ENCODE measurements at regions not wholly inside any gene's neighbourhood (a gene's known extent, or its start where the extent isn't known, plus 50 kb on each side); places are given as distances from the start of the nearest gene placed in this dataset.
"Not testable (repeated sequence)": the region's sequence is repeated elsewhere in the genome, so short reads cannot be mapped to it uniquely, and the experiment has no call there.

DNA sequence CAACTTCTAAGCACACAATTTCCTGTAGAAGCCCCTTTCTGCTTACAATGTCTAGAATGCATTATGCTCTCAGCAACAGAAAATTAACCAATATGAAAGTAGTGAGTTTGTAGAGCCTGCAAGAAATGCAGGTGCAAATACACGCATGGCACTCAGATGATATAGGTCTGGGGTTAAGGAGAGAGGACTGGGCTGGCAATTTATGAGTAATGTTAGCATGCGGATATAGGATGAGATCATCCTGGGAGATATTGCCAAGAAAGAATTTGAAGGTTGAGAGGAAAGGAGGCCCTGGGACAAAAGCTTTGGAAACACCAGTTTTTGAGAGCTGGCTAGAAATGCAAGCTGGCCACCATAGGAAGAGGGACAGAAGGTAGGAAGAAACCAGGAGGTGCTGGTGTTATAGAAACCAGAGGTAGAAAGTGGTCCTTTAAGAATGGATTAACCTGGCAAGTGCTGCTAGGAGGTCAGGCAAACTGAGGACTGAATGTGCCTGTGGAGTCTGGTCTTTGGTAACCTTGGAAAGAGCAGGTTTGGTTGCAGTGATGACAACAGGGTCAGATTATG is 183.2 kb upstream of the MYLIP start:
- Histone ChIP-seq H3K27ac (ENCODE audit: low read length) (no peak overlapping the region), H3K4me3 (ENCODE audit: low read length in 2 of 2) (no peak overlapping the region), H3K9me3 (ENCODE audit: control insufficient read depth in 2 of 2, low read length in 2 of 2) (no peaks in the 10 kb centered on the region), H3K9ac (ENCODE audit: low read length in 2 of 2) (no peak overlapping the region), H3K27me3 (ENCODE audit: control insufficient read depth in 1 of 2, insufficient read depth in 2 of 2, low read length in 2 of 2) (no peaks in the 10 kb centered on the region), H3K4me1 (ENCODE audit: control insufficient read depth, insufficient read depth, low read length) (no peaks in the 10 kb centered on the region), H3K36me3 (ENCODE audit: control insufficient read depth in 2 of 2, insufficient read depth in 2 of 2, low read length in 2 of 2) (no peaks in the 10 kb centered on the region)

DNA sequence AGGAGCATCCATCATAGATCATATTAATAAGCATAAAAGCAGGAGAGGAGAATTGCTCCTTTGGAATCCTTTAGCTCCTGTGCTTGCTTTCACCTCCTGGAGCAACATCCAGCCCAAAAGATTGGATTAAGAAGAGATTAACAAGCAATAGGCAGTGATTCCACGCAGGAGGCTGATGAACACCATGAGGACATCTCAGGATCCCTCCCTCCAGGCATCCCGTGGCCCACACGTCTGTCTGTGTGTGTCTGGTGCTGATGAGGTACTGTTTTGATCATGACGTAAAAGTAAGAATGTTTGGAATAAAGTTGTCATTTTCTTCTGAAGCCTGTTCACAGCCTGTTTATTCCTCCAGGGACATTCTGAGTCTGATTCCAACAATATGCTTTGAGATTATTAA is 185.5 kb upstream of the MYLIP start:
- no peaks in the 10 kb centered on the region for H3K9me3 ChIP-seq (ENCODE audit: control insufficient read depth in 2 of 2, low read length in 2 of 2)
- no peak overlapping the region for H3K9ac ChIP-seq (ENCODE audit: low read length in 2 of 2)
- H3K4me1 ChIP-seq (ENCODE audit: control insufficient read depth, insufficient read depth, low read length), result no peaks in the 10 kb centered on the region
- H3K27me3 ChIP-seq (ENCODE audit: control insufficient read depth in 1 of 2, insufficient read depth in 2 of 2, low read length in 2 of 2), result no peaks in the 10 kb centered on the region
- no peak overlapping the region for H3K4me3 ChIP-seq (ENCODE audit: low read length in 2 of 2)
- H3K27ac ChIP-seq (ENCODE audit: low read length), result no peak overlapping the region
- H3K36me3 ChIP-seq (ENCODE audit: control insufficient read depth in 2 of 2, insufficient read depth in 2 of 2, low read length in 2 of 2), result no peaks in the 10 kb centered on the region

DNA sequence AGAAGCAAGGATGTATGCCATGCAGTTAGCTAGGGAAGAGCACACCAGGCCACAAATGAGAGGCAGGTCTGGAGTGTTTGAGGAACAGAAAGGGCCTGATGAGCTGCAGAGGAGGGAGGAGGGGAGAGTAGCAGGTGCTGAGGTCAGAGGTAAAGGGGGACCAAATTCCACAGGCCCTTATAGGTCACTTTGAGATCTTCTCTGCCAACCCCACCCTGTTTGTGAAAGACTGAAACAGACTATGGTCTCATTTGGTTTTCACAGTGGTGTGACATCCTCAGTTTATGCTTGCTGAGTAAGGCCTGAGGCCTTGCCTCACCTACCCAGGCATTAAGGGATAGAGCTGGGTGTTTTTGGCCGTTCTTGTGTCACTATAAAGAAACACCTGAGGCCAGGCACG is 187.7 kb upstream of the MYLIP start:
- no peaks in the 10 kb centered on the region for H3K36me3 ChIP-seq (ENCODE audit: control insufficient read depth in 2 of 2, insufficient read depth in 2 of 2, low read length in 2 of 2)
- peaks cover 5 to 9% of the 10 kb centered on the region in 2 donors for H3K9me3 ChIP-seq (ENCODE audit: control insufficient read depth in 2 of 2, low read length in 2 of 2)
- H3K9ac ChIP-seq (ENCODE audit: low read length in 2 of 2), result no peak overlapping the region
- H3K4me1 ChIP-seq (ENCODE audit: control insufficient read depth, insufficient read depth, low read length), result no peaks in the 10 kb centered on the region
- no peak overlapping the region for H3K27ac ChIP-seq (ENCODE audit: low read length)
- no peaks in the 10 kb centered on the region for H3K27me3 ChIP-seq (ENCODE audit: control insufficient read depth in 1 of 2, insufficient read depth in 2 of 2, low read length in 2 of 2)
- H3K4me3 ChIP-seq (ENCODE audit: low read length in 2 of 2), result no peak overlapping the region

DNA sequence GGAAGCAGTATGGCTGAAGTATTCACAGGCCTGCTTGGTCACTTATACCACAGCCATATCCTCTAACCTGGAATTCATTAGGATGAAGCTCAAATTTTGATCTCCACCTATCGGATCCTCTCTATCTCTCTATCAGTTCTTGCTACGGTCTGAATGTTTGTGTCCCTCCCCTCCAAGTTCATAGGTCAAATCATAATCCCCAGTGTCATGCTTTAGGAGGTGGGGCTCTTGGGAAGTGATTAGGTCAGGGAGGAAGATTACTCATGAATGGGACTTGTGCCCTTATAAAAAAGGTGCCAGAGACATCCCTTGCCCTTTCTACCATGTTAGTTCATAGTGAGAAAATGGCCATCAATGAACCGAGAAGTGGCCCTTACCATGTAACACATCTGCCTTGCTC is 190.8 kb upstream of the MYLIP start:
- Histone ChIP-seq H3K4me3 (ENCODE audit: low read length in 2 of 2) (no peak overlapping the region), H3K4me1 (ENCODE audit: control insufficient read depth, insufficient read depth, low read length) (no peaks in the 10 kb centered on the region), H3K27ac (ENCODE audit: low read length) (no peak overlapping the region), H3K9ac (ENCODE audit: low read length in 2 of 2) (no peak overlapping the region), H3K27me3 (ENCODE audit: control insufficient read depth in 1 of 2, insufficient read depth in 2 of 2, low read length in 2 of 2) (no peaks in the 10 kb centered on the region), H3K9me3 (ENCODE audit: control insufficient read depth in 2 of 2, low read length in 2 of 2) (peaks cover 5 to 9% of the 10 kb centered on the region in 2 donors), H3K36me3 (ENCODE audit: control insufficient read depth in 2 of 2, insufficient read depth in 2 of 2, low read length in 2 of 2) (no peaks in the 10 kb centered on the region)

DNA sequence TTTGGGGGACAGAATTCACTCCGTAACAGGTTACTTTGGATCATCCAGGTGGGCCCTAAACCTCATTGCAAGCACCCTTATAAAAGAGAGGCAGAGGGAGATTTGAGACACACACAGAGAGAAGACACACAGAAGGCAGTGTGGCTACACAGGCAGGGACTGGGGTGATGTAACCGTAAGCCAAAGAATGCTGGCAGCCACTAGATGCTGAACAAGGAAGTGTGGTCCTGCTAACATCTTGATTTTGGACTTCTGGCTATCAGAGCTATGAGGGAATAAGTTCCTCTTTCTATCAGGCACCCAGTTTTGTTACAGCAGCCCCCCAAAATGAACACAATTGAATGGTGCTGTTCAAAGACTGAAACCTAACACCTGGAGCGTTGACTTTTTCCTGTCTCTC is 191.3 kb upstream of the MYLIP start:
- Histone ChIP-seq H3K4me3 (ENCODE audit: low read length in 2 of 2) (no peak overlapping the region), H3K9me3 (ENCODE audit: control insufficient read depth in 2 of 2, low read length in 2 of 2) (peaks cover 5 to 9% of the 10 kb centered on the region in 2 donors), H3K27ac (ENCODE audit: low read length) (no peak overlapping the region), H3K9ac (ENCODE audit: low read length in 2 of 2) (no peak overlapping the region), H3K27me3 (ENCODE audit: control insufficient read depth in 1 of 2, insufficient read depth in 2 of 2, low read length in 2 of 2) (no peaks in the 10 kb centered on the region), H3K36me3 (ENCODE audit: control insufficient read depth in 2 of 2, insufficient read depth in 2 of 2, low read length in 2 of 2) (no peaks in the 10 kb centered on the region), H3K4me1 (ENCODE audit: control insufficient read depth, insufficient read depth, low read length) (no peaks in the 10 kb centered on the region)

DNA sequence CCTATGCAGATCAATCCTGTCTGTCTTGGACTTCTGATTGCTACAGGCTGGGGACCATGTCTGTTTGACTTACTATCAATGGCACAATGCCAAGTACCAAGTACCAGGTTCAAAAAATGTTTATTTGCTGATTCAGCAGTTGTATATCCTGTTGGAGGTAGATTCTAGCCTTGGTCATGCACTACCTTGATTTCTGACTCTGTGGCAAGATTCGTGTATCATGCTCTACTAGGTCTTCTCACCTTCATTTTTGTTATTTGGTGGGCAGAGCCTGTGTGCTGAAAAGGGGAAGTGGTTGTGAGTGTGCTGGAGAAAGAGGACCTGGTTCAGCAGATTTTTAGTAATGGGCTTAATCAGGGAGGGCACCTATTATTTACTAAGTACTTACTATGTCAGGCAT is 192.4 kb upstream of the MYLIP start:
- Histone ChIP-seq H3K27me3 (ENCODE audit: control insufficient read depth in 1 of 2, insufficient read depth in 2 of 2, low read length in 2 of 2) (no peaks in the 10 kb centered on the region), H3K4me3 (ENCODE audit: low read length in 2 of 2) (no peak overlapping the region), H3K9ac (ENCODE audit: low read length in 2 of 2) (no peak overlapping the region), H3K9me3 (ENCODE audit: control insufficient read depth in 2 of 2, low read length in 2 of 2) (peaks cover 5 to 9% of the 10 kb centered on the region in 2 donors), H3K36me3 (ENCODE audit: control insufficient read depth in 2 of 2, insufficient read depth in 2 of 2, low read length in 2 of 2) (no peaks in the 10 kb centered on the region), H3K4me1 (ENCODE audit: control insufficient read depth, insufficient read depth, low read length) (no peaks in the 10 kb centered on the region), H3K27ac (ENCODE audit: low read length) (no peak overlapping the region)

DNA sequence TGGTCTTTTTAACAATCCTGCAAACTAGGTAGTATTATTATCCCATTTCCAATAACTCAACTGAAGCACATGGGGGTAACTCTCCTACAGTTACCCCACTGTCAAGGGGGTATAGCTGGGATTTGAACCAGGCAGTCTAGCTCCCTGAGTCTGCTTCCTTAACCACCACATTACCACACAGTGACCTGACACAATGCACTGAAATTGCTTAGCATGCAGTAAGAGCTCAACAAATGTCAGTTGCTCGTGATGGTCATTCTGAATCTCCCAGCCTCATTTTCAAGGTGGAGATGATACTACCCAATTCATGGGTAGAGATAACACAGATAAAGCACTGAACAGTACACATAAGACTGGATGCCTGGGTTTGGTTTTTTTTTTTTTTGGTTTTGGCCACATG is 193.2 kb upstream of the MYLIP start:
- Histone ChIP-seq H3K27me3 (ENCODE audit: control insufficient read depth in 1 of 2, insufficient read depth in 2 of 2, low read length in 2 of 2) (no peaks in the 10 kb centered on the region), H3K4me1 (ENCODE audit: control insufficient read depth, insufficient read depth, low read length) (no peaks in the 10 kb centered on the region), H3K9ac (ENCODE audit: low read length in 2 of 2) (no peak overlapping the region), H3K27ac (ENCODE audit: low read length) (no peak overlapping the region), H3K36me3 (ENCODE audit: control insufficient read depth in 2 of 2, insufficient read depth in 2 of 2, low read length in 2 of 2) (no peaks in the 10 kb centered on the region), H3K9me3 (ENCODE audit: control insufficient read depth in 2 of 2, low read length in 2 of 2) (peaks cover 5 to 14% of the 10 kb centered on the region in 2 donors), H3K4me3 (ENCODE audit: low read length in 2 of 2) (no peak overlapping the region)

DNA sequence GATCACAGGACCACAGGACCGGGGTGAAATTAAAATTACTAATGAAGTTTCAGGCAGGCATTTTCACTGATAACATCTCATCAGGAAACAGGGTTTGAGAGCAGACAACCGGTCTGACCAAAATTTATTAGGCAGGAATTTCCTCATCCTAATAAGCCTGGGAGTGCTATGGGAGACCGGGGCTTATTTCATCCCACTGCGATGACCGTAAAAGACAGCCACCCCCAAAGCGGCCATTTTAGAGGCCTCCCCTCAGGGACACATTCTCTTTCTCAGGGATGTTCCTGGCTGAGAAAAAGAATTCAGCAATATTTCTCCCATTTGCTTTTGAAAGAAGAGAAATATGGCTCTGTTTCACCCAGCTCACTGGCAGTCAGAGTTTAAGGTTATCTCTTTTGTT is 197.2 kb upstream of the MYLIP start:
- not testable (repeated sequence) for H3K27me3 ChIP-seq (ENCODE audit: control insufficient read depth in 1 of 2, insufficient read depth in 2 of 2, low read length in 2 of 2); H3K4me1 ChIP-seq (ENCODE audit: control insufficient read depth, insufficient read depth, low read length); H3K9me3 ChIP-seq (ENCODE audit: control insufficient read depth in 2 of 2, low read length in 2 of 2); H3K36me3 ChIP-seq (ENCODE audit: control insufficient read depth in 2 of 2, insufficient read depth in 2 of 2, low read length in 2 of 2); H3K4me3 ChIP-seq (ENCODE audit: low read length in 2 of 2); H3K27ac ChIP-seq (ENCODE audit: low read length); H3K9ac ChIP-seq (ENCODE audit: low read length in 2 of 2)

DNA sequence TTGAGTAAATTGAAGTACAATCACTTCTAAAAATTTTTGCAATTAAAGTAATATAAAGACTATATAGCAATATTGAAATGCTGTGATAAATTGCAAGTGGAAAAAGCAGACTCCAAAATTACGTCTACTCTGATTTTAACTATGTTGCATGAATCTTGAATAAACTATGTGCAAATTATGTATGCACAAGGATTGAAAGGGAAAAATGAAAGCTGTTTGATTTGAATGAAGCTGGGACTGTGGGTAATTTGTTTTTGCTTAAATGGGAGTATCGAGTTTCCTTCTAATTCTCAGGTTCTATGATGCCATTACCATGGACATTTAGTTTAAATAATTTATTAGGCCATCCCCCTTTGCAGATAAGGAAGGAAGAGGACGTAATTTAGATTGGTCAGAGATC is 198.7 kb upstream of the MYLIP start:
- H3K27me3 ChIP-seq (ENCODE audit: control insufficient read depth in 1 of 2, insufficient read depth in 2 of 2, low read length in 2 of 2), result no peaks in the 10 kb centered on the region
- H3K36me3 ChIP-seq (ENCODE audit: control insufficient read depth in 2 of 2, insufficient read depth in 2 of 2, low read length in 2 of 2), result no peaks in the 10 kb centered on the region
- no peak overlapping the region for H3K4me3 ChIP-seq (ENCODE audit: low read length in 2 of 2)
- H3K9ac ChIP-seq (ENCODE audit: low read length in 2 of 2), result no peak overlapping the region
- H3K27ac ChIP-seq (ENCODE audit: low read length), result no peak overlapping the region
- H3K4me1 ChIP-seq (ENCODE audit: control insufficient read depth, insufficient read depth, low read length), result no peaks in the 10 kb centered on the region
- H3K9me3 ChIP-seq (ENCODE audit: control insufficient read depth in 2 of 2, low read length in 2 of 2), result peaks cover 0 to 7% of the 10 kb centered on the region in 2 donors

DNA sequence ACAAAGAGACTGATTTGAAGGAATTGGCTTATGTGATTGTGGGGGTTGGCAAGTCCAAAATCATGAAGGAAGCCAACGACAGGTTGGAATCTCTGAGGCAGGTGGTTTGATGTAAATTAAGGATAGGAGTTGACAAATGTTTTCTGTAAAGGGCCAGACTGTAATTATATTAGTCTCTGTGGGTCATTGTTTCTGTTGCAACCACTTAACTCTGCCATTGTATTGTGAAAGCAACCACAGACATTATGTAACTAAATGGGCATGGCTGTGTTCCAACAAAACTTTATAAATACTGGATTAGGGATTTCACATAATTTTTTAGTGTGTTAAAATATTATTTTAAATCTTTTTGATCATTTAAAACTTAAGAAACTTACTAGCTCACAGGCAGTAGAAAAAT is 199.2 kb upstream of the MYLIP start:
- Histone ChIP-seq H3K4me1 (ENCODE audit: control insufficient read depth, insufficient read depth, low read length) (no peaks in the 10 kb centered on the region), H3K27ac (ENCODE audit: low read length) (no peak overlapping the region), H3K9ac (ENCODE audit: low read length in 2 of 2) (no peak overlapping the region), H3K36me3 (ENCODE audit: control insufficient read depth in 2 of 2, insufficient read depth in 2 of 2, low read length in 2 of 2) (no peaks in the 10 kb centered on the region), H3K27me3 (ENCODE audit: control insufficient read depth in 1 of 2, insufficient read depth in 2 of 2, low read length in 2 of 2) (no peaks in the 10 kb centered on the region), H3K9me3 (ENCODE audit: control insufficient read depth in 2 of 2, low read length in 2 of 2) (peaks cover 0 to 7% of the 10 kb centered on the region in 2 donors), H3K4me3 (ENCODE audit: low read length in 2 of 2) (no peak overlapping the region)

DNA sequence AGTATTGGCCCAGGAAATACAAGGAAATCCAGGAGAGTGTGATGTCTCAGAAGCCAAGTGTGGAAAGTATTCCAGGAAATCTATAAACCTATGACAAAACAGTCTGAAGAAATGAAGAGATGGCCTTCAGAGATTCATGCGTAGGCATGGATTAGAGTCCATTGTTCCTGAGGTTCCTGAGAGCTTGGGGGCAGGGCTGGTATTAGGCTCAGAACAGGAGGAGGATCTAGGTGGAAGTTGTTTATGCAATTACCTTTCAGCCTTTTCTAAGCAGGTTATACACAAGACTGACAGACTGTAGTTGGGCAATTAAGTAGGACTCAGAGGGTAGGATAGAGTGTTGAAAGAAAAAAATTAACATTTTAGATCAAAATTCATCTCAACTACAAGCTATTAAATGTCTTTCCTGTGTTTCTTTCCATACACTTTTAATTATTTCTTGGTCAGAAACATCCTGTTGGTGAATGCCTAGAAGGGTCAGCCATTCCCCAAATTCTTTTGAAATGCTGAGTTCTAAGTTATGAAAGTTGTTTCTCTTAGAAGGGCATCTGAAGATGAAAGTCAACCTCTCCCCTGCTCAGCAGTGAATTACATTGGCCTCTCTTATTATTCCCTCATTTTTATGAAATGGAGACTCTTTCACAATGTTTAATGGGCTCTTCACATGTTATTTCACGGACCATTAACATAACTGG is 201.2 kb upstream of the MYLIP start:
- Histone ChIP-seq H3K27me3 (ENCODE audit: control insufficient read depth in 1 of 2, insufficient read depth in 2 of 2, low read length in 2 of 2) (no peaks in the 10 kb centered on the region), H3K9me3 (ENCODE audit: control insufficient read depth in 2 of 2, low read length in 2 of 2) (peaks cover 0 to 7% of the 10 kb centered on the region in 2 donors), H3K4me1 (ENCODE audit: control insufficient read depth, insufficient read depth, low read length) (peaks cover 2% of the 10 kb centered on the region), H3K36me3 (ENCODE audit: control insufficient read depth in 2 of 2, insufficient read depth in 2 of 2, low read length in 2 of 2) (no peaks in the 10 kb centered on the region), H3K9ac (ENCODE audit: low read length in 2 of 2) (no peak overlapping the region), H3K27ac (ENCODE audit: low read length) (no peak overlapping the region), H3K4me3 (ENCODE audit: low read length in 2 of 2) (no peak overlapping the region)

All from stomach smooth muscle (tissue), 2 donors.